ENCODE measurements at regions not wholly inside any gene's neighbourhood (a gene's known extent, or its start where the extent isn't known, plus 50 kb on each side); places are given as distances from the start of the nearest gene placed in this dataset.

DNA sequence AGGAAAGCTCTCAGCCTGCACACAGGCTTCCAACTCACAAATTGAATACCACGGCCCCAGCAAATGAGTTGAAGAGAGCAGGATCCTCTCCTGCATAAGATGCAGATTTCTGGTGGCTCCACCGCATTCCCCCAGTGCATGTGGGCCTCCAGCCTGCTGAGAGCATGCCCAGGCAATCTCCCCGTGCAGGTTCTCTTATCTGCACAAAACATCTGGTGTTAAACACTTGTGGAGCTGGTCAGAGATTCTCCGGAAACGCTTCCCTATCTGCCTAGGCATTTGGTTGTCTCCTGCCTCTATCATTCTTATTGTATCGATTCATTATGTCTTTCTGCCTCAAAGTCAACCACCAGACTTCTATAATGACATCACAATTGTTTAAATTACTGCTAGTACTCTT, 1349.0 kb upstream of the B3GALT2 start:
- 48% methylated on average over 6 of the region's 6 CpGs for WGBS (ENCODE audit: missing lambda C conversion rate)
- TF ChIP-seq ZSCAN20 (CRISPR knock-in tag; IDR thresholded peaks at IDR 0.05): no peak
- TF ChIP-seq, protein P1, sequence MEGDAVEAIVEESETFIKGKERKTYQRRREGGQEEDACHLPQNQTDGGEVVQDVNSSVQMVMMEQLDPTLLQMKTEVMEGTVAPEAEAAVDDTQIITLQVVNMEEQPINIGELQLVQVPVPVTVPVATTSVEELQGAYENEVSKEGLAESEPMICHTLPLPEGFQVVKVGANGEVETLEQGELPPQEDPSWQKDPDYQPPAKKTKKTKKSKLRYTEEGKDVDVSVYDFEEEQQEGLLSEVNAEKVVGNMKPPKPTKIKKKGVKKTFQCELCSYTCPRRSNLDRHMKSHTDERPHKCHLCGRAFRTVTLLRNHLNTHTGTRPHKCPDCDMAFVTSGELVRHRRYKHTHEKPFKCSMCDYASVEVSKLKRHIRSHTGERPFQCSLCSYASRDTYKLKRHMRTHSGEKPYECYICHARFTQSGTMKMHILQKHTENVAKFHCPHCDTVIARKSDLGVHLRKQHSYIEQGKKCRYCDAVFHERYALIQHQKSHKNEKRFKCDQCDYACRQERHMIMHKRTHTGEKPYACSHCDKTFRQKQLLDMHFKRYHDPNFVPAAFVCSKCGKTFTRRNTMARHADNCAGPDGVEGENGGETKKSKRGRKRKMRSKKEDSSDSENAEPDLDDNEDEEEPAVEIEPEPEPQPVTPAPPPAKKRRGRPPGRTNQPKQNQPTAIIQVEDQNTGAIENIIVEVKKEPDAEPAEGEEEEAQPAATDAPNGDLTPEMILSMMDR (IDR thresholded peaks at IDR 0.05): no peak
- TF ChIP-seq, protein P2, sequence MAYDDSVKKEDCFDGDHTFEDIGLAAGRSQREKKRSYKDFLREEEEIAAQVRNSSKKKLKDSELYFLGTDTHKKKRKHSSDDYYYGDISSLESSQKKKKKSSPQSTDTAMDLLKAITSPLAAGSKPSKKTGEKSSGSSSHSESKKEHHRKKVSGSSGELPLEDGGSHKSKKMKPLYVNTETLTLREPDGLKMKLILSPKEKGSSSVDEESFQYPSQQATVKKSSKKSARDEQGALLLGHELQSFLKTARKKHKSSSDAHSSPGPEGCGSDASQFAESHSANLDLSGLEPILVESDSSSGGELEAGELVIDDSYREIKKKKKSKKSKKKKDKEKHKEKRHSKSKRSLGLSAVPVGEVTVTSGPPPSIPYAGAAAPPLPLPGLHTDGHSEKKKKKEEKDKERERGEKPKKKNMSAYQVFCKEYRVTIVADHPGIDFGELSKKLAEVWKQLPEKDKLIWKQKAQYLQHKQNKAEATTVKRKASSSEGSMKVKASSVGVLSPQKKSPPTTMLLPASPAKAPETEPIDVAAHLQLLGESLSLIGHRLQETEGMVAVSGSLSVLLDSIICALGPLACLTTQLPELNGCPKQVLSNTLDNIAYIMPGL (CRISPR knock-in tag; IDR thresholded peaks at IDR 0.05; ENCODE audit: borderline replicate concordance): no peak
- TF ChIP-seq, protein P3, sequence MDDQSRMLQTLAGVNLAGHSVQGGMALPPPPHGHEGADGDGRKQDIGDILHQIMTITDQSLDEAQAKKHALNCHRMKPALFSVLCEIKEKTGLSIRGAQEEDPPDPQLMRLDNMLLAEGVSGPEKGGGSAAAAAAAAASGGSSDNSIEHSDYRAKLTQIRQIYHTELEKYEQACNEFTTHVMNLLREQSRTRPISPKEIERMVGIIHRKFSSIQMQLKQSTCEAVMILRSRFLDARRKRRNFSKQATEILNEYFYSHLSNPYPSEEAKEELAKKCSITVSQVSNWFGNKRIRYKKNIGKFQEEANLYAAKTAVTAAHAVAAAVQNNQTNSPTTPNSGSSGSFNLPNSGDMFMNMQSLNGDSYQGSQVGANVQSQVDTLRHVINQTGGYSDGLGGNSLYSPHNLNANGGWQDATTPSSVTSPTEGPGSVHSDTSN (IDR thresholded peaks at IDR 0.05): no peak
- H3K4me2 ChIP-seq: no peak overlapping the region
- DNase-seq (ENCODE audit: low read depth in 1 of 2, low spot score in 1 of 2): no peak
- CTCF ChIA-PET: no interaction called here
- FAIRE-seq: no peak
- ATAC-seq: no peak
- no peaks in the 10 kb centered on the region for H3K9me3 ChIP-seq
- no peak overlapping the region for H3K27ac ChIP-seq
- POLR2A ChIA-PET: no interaction called here
- peaks cover 7% of the 10 kb centered on the region for H3K4me1 ChIP-seq
- no peak overlapping the region for H3K4me3 ChIP-seq

DNA sequence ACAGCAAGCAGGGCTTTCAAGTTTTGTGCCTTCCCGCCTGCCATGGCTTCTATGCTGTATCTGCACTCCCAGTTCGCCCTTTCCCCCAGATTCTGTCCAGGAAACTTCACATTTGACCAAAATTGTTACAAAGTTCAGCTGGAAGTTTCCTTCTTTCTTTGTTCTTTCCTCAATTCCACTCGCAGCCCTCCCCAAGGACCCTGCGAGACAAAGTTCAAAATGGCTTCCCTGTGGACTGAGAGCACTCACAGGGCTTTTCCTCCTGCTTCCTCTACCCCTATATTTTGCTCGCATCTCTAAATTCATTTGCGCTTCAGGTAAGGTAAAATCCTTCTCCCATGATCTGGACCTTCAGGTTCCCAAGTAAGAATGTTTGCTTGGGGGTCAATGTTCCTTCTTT, 1348.4 kb upstream of the B3GALT2 start:
- WGBS (ENCODE audit: missing lambda C conversion rate): 62% methylated on average over 6 of the region's 6 CpGs
- POLR2A ChIA-PET: no interaction called here
- no peak overlapping the region for H3K27ac ChIP-seq

More for the DNA sequence above, 1348.4 kb upstream of the B3GALT2 start:
- H3K4me3 ChIP-seq: no peak overlapping the region
- H3K4me2 ChIP-seq: no peak overlapping the region
- DNase-seq (ENCODE audit: low read depth in 1 of 2, low spot score in 1 of 2): no peak
- CTCF ChIA-PET: no interaction called here
- no peak for ATAC-seq
- TF ChIP-seq TP53 (CRISPR knock-in tag; IDR thresholded peaks at IDR 0.05): no peak
- no peak for TF ChIP-seq SMC3 (IDR thresholded peaks at IDR 0.05)
- TF ChIP-seq, protein P4, sequence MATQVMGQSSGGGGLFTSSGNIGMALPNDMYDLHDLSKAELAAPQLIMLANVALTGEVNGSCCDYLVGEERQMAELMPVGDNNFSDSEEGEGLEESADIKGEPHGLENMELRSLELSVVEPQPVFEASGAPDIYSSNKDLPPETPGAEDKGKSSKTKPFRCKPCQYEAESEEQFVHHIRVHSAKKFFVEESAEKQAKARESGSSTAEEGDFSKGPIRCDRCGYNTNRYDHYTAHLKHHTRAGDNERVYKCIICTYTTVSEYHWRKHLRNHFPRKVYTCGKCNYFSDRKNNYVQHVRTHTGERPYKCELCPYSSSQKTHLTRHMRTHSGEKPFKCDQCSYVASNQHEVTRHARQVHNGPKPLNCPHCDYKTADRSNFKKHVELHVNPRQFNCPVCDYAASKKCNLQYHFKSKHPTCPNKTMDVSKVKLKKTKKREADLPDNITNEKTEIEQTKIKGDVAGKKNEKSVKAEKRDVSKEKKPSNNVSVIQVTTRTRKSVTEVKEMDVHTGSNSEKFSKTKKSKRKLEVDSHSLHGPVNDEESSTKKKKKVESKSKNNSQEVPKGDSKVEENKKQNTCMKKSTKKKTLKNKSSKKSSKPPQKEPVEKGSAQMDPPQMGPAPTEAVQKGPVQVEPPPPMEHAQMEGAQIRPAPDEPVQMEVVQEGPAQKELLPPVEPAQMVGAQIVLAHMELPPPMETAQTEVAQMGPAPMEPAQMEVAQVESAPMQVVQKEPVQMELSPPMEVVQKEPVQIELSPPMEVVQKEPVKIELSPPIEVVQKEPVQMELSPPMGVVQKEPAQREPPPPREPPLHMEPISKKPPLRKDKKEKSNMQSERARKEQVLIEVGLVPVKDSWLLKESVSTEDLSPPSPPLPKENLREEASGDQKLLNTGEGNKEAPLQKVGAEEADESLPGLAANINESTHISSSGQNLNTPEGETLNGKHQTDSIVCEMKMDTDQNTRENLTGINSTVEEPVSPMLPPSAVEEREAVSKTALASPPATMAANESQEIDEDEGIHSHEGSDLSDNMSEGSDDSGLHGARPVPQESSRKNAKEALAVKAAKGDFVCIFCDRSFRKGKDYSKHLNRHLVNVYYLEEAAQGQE (IDR thresholded peaks at IDR 0.05): no peak
- TF ChIP-seq NR3C1 (IDR thresholded peaks at IDR 0.05): no peak
- no peak for TF ChIP-seq FOSB (CRISPR knock-in tag; IDR thresholded peaks at IDR 0.05)
- TF ChIP-seq HOXA7 (CRISPR knock-in tag; IDR thresholded peaks at IDR 0.05): no peak
- TF ChIP-seq ESRRA (IDR thresholded peaks at IDR 0.05; ENCODE audit: borderline replicate concordance, low read length): no peak
- no peak for TF ChIP-seq RAD21 (conservative IDR thresholded peaks at IDR 0.05 in 1 of 2, IDR thresholded peaks at IDR 0.05 in 1 of 2)
- TF ChIP-seq SREBF2 (IDR thresholded peaks at IDR 0.05): no peak
- TF ChIP-seq POLR2AphosphoS2 (conservative IDR thresholded peaks at IDR 0.05; ENCODE audit: low read length): no peak
- no peak for TF ChIP-seq MAFK (IDR thresholded peaks at IDR 0.05; ENCODE audit: partially characterized antibody)
- TF ChIP-seq HDAC2 (IDR thresholded peaks at IDR 0.05): no peak
- TF ChIP-seq MAZ (IDR thresholded peaks at IDR 0.05; ENCODE audit: borderline replicate concordance, low read depth, low read length): no peak
- TF ChIP-seq, protein P2 (CRISPR knock-in tag; IDR thresholded peaks at IDR 0.05; ENCODE audit: borderline replicate concordance): no peak
- TF ChIP-seq RARB (CRISPR knock-in tag; IDR thresholded peaks at IDR 0.05): no peak
- TF ChIP-seq, protein P5, sequence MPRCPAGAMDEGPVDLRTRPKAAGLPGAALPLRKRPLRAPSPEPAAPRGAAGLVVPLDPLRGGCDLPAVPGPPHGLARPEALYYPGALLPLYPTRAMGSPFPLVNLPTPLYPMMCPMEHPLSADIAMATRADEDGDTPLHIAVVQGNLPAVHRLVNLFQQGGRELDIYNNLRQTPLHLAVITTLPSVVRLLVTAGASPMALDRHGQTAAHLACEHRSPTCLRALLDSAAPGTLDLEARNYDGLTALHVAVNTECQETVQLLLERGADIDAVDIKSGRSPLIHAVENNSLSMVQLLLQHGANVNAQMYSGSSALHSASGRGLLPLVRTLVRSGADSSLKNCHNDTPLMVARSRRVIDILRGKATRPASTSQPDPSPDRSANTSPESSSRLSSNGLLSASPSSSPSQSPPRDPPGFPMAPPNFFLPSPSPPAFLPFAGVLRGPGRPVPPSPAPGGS (IDR thresholded peaks at IDR 0.05): no peak
- TF ChIP-seq, protein P1 (IDR thresholded peaks at IDR 0.05): no peak
- no peak for TF ChIP-seq HOXB13 (CRISPR knock-in tag; IDR thresholded peaks at IDR 0.05; ENCODE audit: low read depth)
- TF ChIP-seq POLR2A (IDR thresholded peaks at IDR 0.05; ENCODE audit: low read length): no peak
- TF ChIP-seq NFE2L2 (conservative IDR thresholded peaks at IDR 0.05; ENCODE audit: low read length): no peak
- H3K4me1 ChIP-seq: peaks cover 7% of the 10 kb centered on the region
- FAIRE-seq: no peak
- no peaks in the 10 kb centered on the region for H3K9me3 ChIP-seq

Measured in A549 (cell line).